ENCODE measurements at regions not wholly inside any gene's neighbourhood (a gene's known extent, or its start where the extent isn't known, plus 50 kb on each side); places are given as distances from the start of the nearest gene placed in this dataset.

DNA sequence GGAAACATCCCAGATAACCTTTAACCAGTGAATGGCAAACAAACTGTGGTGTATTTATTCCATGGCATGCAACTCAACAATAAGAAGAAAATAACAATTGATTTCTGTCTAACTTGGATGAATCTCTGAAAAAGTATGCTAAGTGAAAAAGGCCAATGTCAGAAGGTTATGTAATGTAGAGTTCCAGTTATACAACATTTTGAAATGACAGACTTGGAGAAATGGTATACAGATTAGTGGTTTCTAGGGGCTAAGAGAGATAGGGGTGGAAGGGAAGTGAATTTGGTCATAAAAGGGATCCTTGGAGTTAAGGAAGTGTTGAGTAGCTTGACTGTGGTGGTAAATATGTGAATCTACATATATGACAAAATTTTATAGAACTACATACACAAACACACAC is 269.4 kb upstream of the SUCLG2 start:
- intact Hi-C loops (cut with DNase I): no loop called here
- no peak for DNase-seq (ENCODE audit: low spot score)

DNA sequence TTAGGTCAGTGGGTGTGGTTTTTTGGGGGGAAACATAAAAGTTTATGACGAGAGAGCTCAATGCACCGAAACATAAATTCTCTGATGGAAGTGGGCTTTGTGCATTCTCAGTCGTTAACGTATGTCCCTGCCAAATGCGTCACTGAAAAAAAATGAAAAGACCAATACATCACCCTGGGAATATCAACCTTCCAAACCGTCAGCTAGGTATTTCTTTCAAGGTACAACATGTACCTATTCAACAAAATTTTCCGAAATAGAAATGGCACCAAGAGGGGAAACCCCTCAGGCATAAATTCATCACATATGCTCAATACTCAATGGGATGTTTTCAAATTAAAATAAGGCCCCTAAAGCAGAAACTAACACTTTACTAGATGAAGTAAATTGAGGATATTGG is 266.6 kb upstream of the SUCLG2 start:
- intact Hi-C loops (cut with DNase I): no loop called here
- DNase-seq (ENCODE audit: low spot score): no peak

DNA sequence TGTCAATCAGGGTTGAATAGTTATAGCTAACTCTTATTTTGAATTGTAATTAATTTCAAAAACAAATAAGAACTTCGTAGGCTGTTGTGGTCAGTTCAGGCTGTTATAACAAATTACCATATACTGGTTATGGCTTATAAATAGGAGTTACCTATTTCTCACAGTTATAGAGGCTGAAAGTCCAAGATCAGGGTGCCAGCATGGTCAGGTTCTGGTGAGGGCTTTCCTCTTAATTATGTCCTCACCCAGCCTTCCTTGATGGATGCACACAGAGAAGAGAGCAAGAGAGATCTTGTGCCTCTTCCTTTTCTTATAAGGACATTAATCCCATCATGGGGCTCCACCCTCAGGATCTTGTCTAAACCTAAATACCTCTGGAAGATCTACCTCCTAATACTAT is 265.9 kb upstream of the SUCLG2 start:
- DNase-seq (ENCODE audit: low spot score): no peak
- intact Hi-C loops (cut with DNase I): no loop called here

DNA sequence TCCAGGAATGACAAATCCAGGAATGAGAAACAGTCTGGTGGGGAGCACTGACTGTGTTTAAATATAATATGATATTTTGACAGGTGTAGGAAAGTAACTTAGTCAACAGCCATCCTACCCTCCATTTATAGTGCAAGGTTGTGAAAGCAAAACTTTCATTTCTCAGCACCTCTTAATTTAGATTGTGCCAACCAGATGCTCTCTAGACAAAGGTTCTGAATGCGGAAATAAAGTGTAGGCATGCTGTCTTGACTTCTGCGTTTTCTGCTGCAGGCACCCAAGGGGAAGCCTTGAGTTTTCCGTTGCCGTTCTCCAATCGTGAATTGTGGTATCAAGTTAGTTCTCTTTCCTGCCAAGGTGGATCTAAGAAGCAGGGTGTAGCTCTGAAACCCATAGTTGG is 261.9 kb upstream of the SUCLG2 start:
- intact Hi-C loops (cut with DNase I): no loop called here
- no peak for DNase-seq (ENCODE audit: low spot score)

DNA sequence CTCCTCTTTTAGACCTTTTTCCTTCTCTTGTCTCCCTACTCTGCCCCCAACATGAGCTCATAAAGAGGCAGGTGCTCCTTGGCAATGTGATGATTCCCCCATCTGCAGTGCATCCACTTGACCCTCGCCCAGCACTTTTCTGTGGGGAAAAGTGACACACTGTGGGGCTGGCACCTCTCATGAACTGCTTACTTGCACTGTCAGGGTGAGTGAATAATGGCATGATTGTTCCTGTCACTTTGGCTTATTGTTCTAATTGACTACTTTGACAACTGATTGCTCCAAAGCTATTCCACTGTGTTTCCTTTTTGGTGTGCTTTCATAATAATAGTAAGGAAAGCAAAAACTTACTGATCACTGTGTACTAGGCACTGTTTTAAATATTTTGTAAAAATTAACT is 253.3 kb upstream of the SUCLG2 start:
- DNase-seq (ENCODE audit: low spot score): no peak
- intact Hi-C loops (cut with DNase I): no loop called here

DNA sequence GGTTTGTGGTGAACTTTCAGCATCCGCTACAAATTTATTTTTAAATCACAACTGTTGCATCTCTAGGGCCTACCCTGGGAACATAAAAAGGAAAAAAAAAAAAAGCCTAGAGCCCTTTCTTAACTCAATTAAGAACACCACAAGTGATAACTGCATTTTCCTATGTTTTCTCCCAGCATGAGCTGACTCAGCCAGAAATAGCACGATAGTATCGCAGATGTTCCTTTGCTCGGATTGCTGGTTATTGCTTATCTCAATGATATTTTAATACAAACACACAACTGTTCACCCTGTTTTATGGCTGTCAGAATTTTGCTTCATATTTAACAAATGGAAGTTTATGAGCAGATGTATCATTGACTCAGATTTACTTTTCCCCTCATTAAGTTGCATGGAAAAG is 251.8 kb upstream of the SUCLG2 start:
- intact Hi-C loops (cut with DNase I): no loop called here
- no peak for DNase-seq (ENCODE audit: low spot score)

DNA sequence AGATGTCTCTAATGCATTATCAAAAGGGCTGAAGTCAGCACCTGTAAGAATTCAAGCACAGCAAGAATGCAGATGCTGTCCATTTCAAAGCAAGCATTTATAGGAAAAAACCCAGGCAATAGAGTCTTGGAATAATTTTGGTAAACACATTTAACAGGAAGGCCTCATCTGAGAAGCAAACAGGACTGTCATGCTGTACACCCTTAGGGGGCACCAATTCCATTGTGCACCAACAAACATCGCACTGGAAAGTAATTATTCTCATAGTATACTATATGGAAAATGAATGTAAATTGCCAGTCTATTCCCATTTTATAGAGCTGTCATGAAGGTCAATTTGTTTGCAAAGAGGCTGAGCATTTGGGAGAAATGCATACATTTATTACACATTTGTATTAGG is 247.3 kb upstream of the SUCLG2 start:
- DNase-seq (ENCODE audit: low spot score): no peak
- intact Hi-C loops (cut with DNase I): no loop called here

DNA sequence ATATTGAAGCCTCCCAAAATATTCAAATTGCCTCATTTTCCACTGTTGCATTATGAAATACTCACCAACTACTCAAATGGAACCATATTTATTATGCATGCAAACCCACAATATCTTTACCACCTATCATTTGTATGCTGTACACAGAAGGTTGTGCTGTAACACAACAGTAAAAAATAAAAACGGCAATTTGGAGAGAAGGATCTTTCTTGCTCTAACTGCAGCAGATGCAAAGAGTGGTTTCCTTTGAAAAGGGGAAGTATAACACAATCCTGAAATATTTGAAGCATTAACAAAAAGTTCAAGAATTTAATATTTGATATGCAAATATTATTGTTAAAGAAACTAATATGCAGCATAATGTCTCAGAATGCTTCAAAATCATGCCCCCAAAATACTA is 244.5 kb upstream of the SUCLG2 start:
- DNase-seq (ENCODE audit: low spot score): no peak
- intact Hi-C loops (cut with DNase I): no loop called here

DNA sequence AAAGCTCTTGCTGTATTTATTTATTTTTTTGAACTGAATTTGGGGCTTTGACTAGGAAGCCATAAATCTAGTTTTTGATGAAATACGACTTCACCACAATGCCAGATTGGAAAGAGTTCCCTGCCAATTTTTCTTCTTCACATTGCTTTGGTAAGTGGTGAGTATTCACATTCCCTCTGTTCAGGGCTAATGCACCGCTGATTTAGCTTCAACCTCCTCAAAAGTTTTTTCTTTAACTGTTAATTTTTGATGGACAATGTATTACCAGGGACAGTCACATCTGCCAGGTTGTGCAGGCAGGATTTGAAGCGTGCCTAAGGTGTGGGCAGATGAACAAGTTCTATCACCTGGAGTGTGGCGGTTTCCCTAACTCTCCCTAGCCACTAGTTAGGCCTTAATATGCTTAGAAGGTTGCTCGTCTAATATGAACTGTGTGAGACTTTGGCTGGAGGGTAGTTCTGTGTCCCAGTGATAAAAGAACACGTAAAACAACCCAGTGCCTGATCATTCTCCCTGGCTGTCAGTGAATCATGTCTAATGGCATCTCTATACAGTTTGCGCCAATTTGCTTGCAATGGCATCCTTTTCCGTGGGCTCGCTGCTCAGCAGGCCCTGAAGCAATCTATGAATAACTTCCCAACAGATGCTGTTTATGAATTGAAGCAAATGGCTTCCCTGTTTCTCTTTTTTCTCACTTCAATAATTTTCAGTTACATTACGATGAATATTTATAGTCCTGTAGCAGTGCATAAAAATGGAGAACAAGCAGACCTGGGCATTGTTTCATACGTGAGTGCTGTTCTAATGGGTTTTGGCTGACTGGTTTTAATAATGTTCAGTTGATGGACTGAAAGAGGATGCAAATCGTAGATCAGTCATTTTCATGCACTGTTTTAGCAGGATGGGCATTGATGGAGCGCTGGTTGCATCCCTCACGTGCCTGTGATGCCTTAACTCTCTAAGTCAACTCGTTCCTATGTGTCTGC is 243.2 kb upstream of the SUCLG2 start:
- intact Hi-C loops (cut with DNase I): no loop called here

DNA sequence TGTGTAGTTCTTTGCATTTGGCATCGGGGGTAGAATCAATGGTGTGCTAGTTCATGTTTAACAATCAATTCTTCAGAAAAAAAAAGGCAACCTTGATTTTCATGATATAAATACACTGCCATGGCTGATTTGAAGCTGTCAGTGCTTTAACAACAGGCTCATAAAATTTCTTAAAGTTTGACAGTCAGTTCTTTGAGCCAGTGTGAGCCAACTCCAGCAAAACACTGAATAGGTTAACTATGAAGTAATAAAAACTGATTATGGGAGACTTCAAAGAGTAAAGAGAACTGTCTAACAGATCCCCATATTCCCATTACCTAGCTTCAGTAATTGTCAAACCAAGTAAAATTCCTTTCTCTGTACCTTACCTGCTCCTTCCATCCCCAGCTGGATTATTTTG is 241.7 kb upstream of the SUCLG2 start:
- intact Hi-C loops (cut with DNase I): no loop called here

More for the DNA sequence above, 243.2 kb upstream of the SUCLG2 start:
- no peak for DNase-seq (ENCODE audit: low spot score)

DNA sequence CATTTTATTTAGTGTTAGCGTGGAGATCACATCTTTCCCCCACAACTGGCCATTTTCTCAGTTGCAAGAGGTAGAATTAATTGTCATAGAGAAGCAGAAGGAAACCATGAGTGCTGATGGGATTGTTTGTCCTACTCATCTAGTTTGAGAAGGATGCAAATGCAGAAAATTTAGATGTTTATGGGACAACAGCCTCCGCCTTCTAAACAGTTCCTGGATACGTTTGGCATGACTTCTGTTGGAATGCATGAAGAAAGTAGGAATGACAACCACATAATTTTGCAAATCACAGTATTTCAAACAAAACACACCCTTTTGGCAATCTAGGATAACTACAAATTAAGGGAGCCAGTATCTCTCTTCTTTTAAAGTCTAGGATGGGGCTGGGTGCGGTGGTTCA is 240.1 kb upstream of the SUCLG2 start:
- intact Hi-C loops (cut with DNase I): no loop called here

More for the DNA sequence above, 241.7 kb upstream of the SUCLG2 start:
- no peak for DNase-seq (ENCODE audit: low spot score)

DNA sequence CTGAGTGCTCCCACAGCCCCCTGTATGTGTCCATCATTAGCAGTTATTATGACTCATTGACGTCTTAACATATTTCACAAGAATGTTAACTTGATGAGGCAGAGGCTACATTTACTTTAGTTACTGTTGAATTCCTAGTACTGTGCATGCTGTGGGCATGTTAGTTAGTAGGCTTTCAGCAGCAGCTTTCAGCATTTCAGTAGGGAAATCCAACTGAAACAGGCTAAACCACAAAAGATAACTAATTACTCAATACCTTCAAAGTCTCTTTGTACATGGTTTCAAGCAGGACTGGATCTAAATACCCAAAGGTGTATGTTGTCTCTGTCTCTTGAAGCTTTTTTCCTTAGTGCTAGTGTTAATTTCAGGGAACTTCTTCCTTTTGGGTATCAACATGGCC is 229.9 kb upstream of the SUCLG2 start:
- no peak for DNase-seq (ENCODE audit: low spot score)
- intact Hi-C loops (cut with DNase I): no loop called here

More for the DNA sequence above, 240.1 kb upstream of the SUCLG2 start:
- DNase-seq (ENCODE audit: low spot score): no peak

DNA sequence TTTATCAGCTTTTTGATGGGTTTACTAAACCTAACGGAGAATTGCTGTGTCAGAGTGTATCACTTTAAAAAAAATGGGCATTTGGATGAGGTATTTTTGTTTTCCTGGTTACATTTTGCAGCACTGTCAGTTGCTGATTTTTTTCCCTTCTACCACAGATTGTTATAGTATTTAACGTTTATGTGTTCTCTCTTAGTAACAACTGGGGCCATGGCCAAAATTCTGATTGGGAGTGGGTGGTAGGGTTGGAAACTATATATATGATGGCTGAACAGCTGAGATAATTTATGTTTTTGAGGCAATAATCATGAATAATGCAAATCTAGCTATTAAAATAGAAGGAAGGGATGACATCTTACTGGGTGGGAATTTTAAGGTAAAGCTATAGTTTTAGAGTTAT is 229.4 kb upstream of the SUCLG2 start:
- intact Hi-C loops (cut with DNase I): no loop called here
- no peak for DNase-seq (ENCODE audit: low spot score)

DNA sequence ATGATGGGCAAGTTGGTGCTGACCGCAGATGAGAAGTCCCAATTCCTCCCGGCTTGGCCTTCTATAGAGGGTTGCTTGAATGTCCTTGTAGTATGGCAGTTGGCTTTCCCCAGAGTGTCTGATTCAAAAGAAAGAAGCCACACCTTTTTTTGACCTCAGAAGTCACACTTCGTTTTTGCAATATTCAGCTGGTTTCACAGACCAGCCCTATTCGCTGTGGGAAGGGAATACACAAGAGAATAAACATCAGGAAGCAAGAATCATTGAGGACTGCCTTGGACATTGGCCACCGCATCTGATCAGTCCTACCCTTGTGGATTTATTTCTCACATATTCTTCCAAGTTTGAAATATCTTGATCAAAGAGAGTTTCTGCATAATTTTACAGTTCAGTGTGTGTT is 228.6 kb upstream of the SUCLG2 start:
- intact Hi-C loops (cut with DNase I): no loop called here
- DNase-seq (ENCODE audit: low spot score): no peak

DNA sequence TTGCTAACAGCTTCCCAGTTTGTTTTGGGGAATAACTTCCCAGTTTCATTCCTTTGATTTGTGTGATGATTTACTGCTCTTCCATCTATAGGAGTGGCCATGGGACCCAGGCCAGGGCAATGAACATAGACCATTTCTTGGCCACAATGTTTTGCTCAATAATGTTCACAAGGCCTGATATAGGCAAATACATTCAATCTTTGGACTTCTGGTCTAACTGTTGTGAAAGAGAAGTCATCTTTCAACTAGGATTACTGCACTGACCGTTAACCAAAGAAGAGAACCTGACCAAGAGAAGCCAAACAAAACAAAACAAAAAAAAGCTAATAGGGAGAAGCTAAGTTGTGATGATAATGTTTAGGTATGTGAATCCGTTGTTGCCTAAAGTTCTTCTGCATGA is 221.8 kb upstream of the SUCLG2 start:
- intact Hi-C loops (cut with DNase I): no loop called here
- no peak for DNase-seq (ENCODE audit: low spot score)

DNA sequence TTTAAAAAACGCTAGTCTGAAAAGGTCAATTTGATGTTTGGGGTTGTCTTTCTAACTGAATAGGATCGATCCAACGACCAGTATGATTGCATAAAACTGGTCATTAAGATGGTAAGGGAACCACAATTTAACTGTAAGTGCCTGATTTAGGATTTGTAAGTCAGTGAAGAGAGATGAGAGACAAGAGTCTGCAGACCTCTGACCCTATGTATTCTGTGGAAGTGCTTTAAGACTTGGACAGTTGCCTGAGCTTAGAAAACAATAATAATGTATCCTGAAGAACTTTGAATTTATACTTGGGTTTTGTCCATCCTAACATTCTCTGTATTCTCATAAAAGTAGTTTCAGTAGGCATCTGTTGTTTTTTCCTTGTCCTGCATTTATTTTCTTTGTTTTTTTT is 221.4 kb upstream of the SUCLG2 start:
- intact Hi-C loops (cut with DNase I): no loop called here
- DNase-seq (ENCODE audit: low spot score): no peak

DNA sequence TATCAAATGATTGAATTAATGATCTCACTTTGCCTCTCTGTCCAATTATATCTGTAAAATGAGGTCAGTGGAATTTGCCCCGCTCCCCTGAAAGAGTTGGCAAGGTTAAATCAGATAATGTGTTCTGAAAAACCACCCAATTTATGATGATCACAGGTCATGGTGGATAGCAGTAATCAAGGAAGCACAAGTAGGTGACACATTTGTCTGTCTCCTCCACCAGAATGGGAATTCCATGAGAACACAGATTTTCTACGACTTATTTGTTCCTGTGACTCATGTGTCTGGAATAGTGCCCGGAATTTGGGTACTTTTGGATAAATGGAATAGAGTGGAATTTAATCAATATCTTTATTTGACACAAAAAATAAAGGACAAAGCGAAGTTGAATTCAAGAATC is 220.9 kb upstream of the SUCLG2 start:
- intact Hi-C loops (cut with DNase I): no loop called here

DNA sequence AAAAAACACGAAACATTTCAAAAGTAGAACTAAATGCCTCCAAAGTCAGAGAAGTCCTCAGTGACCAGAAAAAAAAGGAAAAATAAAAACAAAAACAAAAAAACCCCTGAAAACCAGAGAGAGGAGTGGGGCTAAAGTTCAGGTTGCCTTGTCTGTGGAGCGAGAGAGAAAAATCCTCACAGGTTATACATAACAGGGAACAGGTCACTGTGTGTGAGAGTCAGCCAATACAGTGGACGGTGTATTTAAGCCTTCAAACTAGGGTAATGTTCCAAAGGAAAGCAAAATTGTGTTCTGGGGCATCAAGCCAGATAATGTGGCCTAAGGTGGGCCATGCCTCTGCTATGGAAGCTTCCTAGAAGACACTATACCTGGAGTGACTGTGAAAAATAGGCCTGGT is 216.1 kb upstream of the SUCLG2 start:
- DNase-seq (ENCODE audit: low spot score): no peak

More for the DNA sequence above, 220.9 kb upstream of the SUCLG2 start:
- DNase-seq (ENCODE audit: low spot score): no peak

DNA sequence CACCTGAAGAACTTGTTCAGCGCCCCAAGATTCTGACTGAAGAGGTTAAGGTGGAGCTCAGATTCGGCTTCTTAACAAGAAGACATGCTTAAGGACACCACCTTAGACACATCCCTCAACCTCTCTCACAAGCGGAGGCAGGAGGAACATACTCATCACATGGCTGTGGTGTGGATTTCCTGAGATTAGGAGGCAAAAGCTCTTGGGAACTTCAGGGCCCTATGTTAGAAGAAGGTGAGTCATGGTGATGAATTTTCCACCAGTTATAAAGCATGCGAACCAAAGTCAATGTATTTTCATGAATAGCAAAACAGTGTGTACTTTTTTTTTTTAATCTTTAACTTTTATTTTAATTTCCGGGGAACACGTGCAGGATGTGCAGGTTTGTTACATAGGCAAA is 212.2 kb upstream of the SUCLG2 start:
- intact Hi-C loops (cut with DNase I): no loop called here
- no peak for DNase-seq (ENCODE audit: low spot score)

More for the DNA sequence above, 216.1 kb upstream of the SUCLG2 start:
- intact Hi-C loops (cut with DNase I): no loop called here

DNA sequence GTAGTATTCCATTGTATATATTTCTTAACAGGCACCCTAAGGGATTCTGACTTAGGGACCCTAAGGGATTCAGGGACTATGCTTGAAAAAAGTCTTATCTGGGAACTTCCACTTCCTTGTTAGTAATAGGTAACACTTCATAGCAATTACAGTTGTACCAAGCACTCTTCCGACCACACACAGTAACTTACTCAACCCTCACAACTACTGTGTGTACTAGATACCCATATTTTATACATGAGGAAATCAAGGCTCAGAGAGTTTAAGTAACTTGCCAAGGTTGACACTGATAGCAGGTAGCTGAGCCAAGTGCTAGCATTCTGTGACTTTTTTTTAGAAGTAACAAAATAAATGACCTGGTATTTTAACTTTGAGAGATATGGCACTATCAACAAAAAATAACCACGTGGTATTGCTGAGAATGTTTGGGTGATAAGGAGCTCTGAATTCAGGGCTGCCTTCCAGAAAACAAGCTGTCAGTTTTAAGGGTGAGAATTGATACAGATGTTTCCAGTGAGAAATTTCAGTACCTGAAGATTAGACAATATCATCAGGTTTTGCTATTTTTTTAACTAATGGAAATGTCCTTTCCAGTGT is 210.3 kb upstream of the SUCLG2 start:
- DNase-seq (ENCODE audit: low spot score): no peak

DNA sequence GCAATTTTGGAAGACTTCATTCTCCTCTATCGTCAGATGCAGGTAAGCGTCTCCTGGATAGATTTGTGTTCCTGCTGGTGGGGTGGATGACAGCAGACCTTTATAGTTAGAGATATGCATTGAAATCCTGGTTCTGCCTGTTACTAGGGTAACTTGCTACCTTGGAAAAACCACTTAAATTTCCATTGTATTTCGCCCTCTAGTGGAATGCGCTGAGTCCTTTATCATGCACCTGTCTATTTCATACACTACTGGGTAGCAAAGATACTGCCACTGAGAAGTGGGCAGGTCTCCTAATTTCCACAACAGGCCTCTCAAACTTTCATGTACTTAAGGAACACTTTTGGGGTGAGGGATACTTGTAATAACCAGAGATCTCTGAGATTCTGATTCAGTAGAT is 209.5 kb upstream of the SUCLG2 start:
- DNase-seq (ENCODE audit: low spot score): no peak
- intact Hi-C loops (cut with DNase I): no loop called here

More for the DNA sequence above, 210.3 kb upstream of the SUCLG2 start:
- intact Hi-C loops (cut with DNase I): no loop called here
